GM18909 (cell line): ENCODE measurements at regions not wholly inside any gene's neighbourhood (a gene's known extent, or its start where the extent isn't known, plus 50 kb on each side); places are given as distances from the start of the nearest gene placed in this dataset.
"Not testable (repeated sequence)": the region's sequence is repeated elsewhere in the genome, so short reads cannot be mapped to it uniquely, and the experiment has no call there.

Source experiments
- ATAC-seq: cut with Tn5 transposase; IDR thresholded peaks from one replicate; pipeline ENCODE4 v1.9.1; 2021; ENCODE audit warnings: mild to moderate bottlenecking; ENCODE audit not compliant: unreplicated experiment, poor library complexity

GRCh38 chr7:121745856-121746255 lies 127.1 kb upstream of the PTPRZ1 start:
- no peak for ATAC-seq

- ATAC-seq = no peak
These were observed 128.1 kb upstream of the PTPRZ1 start for GRCh38 chr7:121744877-121745276.

GRCh38 chr7:121744319-121744718 lies 128.6 kb upstream of the PTPRZ1 start:
- peak; percentile 58 for ATAC-seq

GRCh38 chr7:121741896-121742295 lies 131.1 kb upstream of the PTPRZ1 start:
- no peak for ATAC-seq

- ATAC-seq = no peak
These were observed 133.5 kb upstream of the PTPRZ1 start for GRCh38 chr7:121739465-121739864.

GRCh38 chr7:121730869-121731268 lies 142.1 kb upstream of the PTPRZ1 start:
- ATAC-seq = no peak

GRCh38 chr7:121714559-121715303 lies 158.2 kb upstream of the PTPRZ1 start:
- peak; percentile 53 for ATAC-seq

- ATAC-seq = not testable (repeated sequence)
These were observed 160.0 kb upstream of the PTPRZ1 start for GRCh38 chr7:121712961-121713360.

GRCh38 chr7:121697731-121698316 lies 175.1 kb upstream of the PTPRZ1 start:
- ATAC-seq = no peak

- ATAC-seq = no peak
These were observed 176.0 kb upstream of the PTPRZ1 start for GRCh38 chr7:121696954-121697353.

GRCh38 chr7:121689749-121690148 lies 183.2 kb upstream of the PTPRZ1 start:
- ATAC-seq = no peak

- no peak for ATAC-seq
These were observed 191.3 kb upstream of the PTPRZ1 start for GRCh38 chr7:121681700-121682099.

- no peak for ATAC-seq
These were observed 196.8 kb upstream of the PTPRZ1 start for GRCh38 chr7:121676168-121676567.

GRCh38 chr7:121674455-121674854 lies 198.5 kb upstream of the PTPRZ1 start:
- ATAC-seq = not testable (repeated sequence)

GRCh38 chr7:121669144-121669543 lies 203.8 kb upstream of the PTPRZ1 start:
- no peak for ATAC-seq

- ATAC-seq = no peak
These were observed 206.7 kb upstream of the PTPRZ1 start for GRCh38 chr7:121666306-121666705.

GRCh38 chr7:121643320-121643719 lies 229.6 kb upstream of the PTPRZ1 start:
- no peak for ATAC-seq

- ATAC-seq = no peak
These were observed 233.3 kb upstream of the PTPRZ1 start for GRCh38 chr7:121639705-121640104.

GRCh38 chr7:121638286-121638685 lies 234.7 kb upstream of the PTPRZ1 start:
- ATAC-seq = no peak

- ATAC-seq = no peak
These were observed 238.2 kb upstream of the FAM3C start for GRCh38 chr7:121634356-121634755.

- ATAC-seq = no peak
These were observed 237.1 kb upstream of the FAM3C start for GRCh38 chr7:121633186-121633585.

GRCh38 chr7:121624958-121625357 lies 228.8 kb upstream of the FAM3C start:
- ATAC-seq = no peak
